ENCODE measurements at regions not wholly inside any gene's neighbourhood (a gene's known extent, or its start where the extent isn't known, plus 50 kb on each side); places are given as distances from the start of the nearest gene placed in this dataset. TPM values are rescaled to one million over a fixed set of nuclear protein-coding genes. Genes with fewer than 3 reads are reported as not detected.
"Not testable (repeated sequence)": the region's sequence is repeated elsewhere in the genome, so short reads cannot be mapped to it uniquely, and the experiment has no call there.

- not testable (repeated sequence) for DNase-seq (ENCODE audit: low read depth); H3K4me3 ChIP-seq (ENCODE audit: low read depth, low read length)
- peak; percentile 8 for TF ChIP-seq CTCF (IDR thresholded peaks at IDR 0.05; ENCODE audit: insufficient read depth, low read length)
These were observed 86.1 kb upstream of the XKR3 start for GRCh38 chr22:16911340-16911739.

- H3K4me3 ChIP-seq (ENCODE audit: low read depth, low read length), result not testable (repeated sequence)
- DNase-seq (ENCODE audit: low read depth), result peak; percentile 1
These were observed 76.8 kb upstream of the XKR3 start for GRCh38 chr22:16902051-16902450.

GRCh38 chr22:16901579-16901978 lies 76.4 kb upstream of the XKR3 start:
- not testable (repeated sequence) for DNase-seq (ENCODE audit: low read depth)

GRCh38 chr22:16899358-16899757 lies 74.1 kb upstream of the XKR3 start:
- not testable (repeated sequence) for H3K4me3 ChIP-seq (ENCODE audit: low read depth, low read length); DNase-seq (ENCODE audit: low read depth)

More at GRCh38 chr22:16901579-16901978, 76.4 kb upstream of the XKR3 start:
- H3K4me3 ChIP-seq (ENCODE audit: low read depth, low read length), result not testable (repeated sequence)

GRCh38 chr22:16897365-16897764 lies 72.2 kb upstream of the XKR3 start:
- DNase-seq (ENCODE audit: low read depth); H3K4me3 ChIP-seq (ENCODE audit: low read depth, low read length): not testable (repeated sequence)

- DNase-seq (ENCODE audit: low read depth); H3K4me3 ChIP-seq (ENCODE audit: low read depth, low read length): not testable (repeated sequence)
These were observed 66.7 kb upstream of the XKR3 start for GRCh38 chr22:16891892-16892291.

GRCh38 chr22:16876339-16876738 lies 51.1 kb upstream of the XKR3 start:
- not testable (repeated sequence) for DNase-seq (ENCODE audit: low read depth); H3K4me3 ChIP-seq (ENCODE audit: low read depth, low read length)

Small RNAs in the stretch of these regions (small RNA-seq; reads per million reads assigned to genes)
- gene AC006548.1 (not detected), gene MTND1P17 (not detected)
